ENCODE measurements at regions not wholly inside any gene's neighbourhood (a gene's known extent, or its start where the extent isn't known, plus 50 kb on each side); places are given as distances from the start of the nearest gene placed in this dataset.

- Mint-ChIP-seq H3K27ac (no peak overlapping the region), H3K27me3 (no peaks in the 10 kb centered on the region), H3K4me3 (no peak overlapping the region), H3K9me3 (ENCODE audit: insufficient read depth) (no peaks in the 10 kb centered on the region), H3K4me1 (no peaks in the 10 kb centered on the region)
- no peak overlapping the region for H3K4me2 ChIP-seq (replicated peaks; ENCODE audit: low read depth, low read length, poor library complexity, severe bottlenecking)
- no peaks in the 10 kb centered on the region for H3K36me3 ChIP-seq (replicated peaks in 1 of 2; ENCODE audit: control extremely low read depth in 1 of 2, control insufficient read depth in 1 of 2, extremely low read depth in 1 of 2, insufficient read depth in 2 of 2, low read length in 1 of 2)
- H3K9ac ChIP-seq (ENCODE audit: low read length): no peak overlapping the region
- DNase-seq: no peak
- ChIA-PET POLR2A (no interaction called here), CTCF (no interaction called here)
- H3K27me3 ChIP-seq (replicated peaks in 1 of 4; ENCODE audit: control extremely low read depth in 1 of 4, control insufficient read depth in 3 of 4, insufficient read depth in 4 of 4, low read length in 3 of 4): no peaks in the 10 kb centered on the region
- H3K79me2 ChIP-seq (ENCODE audit: control insufficient read depth, insufficient read depth, low read length): no peaks in the 10 kb centered on the region
- no peaks in the 10 kb centered on the region for H4K20me1 ChIP-seq (ENCODE audit: control insufficient read depth, insufficient read depth, low read length, poor library complexity, severe bottlenecking)
- no peak overlapping the region for H2AFZ ChIP-seq (ENCODE audit: insufficient read depth, low read depth, low read length, poor library complexity, severe bottlenecking)
- H3K27ac ChIP-seq (ENCODE audit: low read length in 2 of 2): no peak overlapping the region
- no peak overlapping the region for H3K4me3 ChIP-seq (ENCODE audit: control extremely low read depth in 1 of 5, extremely low read depth in 1 of 5, insufficient read depth in 1 of 5, low read depth in 2 of 5, low read length in 4 of 5)
- H3K9me3 ChIP-seq (ENCODE audit: control extremely low read depth in 1 of 3, control insufficient read depth in 2 of 3, insufficient read depth in 1 of 3, low read length in 2 of 3): peaks cover 0 to 10% (median 0%) of the 10 kb centered on the region in 3 donors
- no peaks in the 10 kb centered on the region for H3K4me1 ChIP-seq (ENCODE audit: control insufficient read depth in 2 of 2, insufficient read depth in 2 of 2, low read length in 2 of 2)
- intact Hi-C loops (cut with micrococcal nuclease): no loop called here
- 93% methylated on average over 6 of the region's 7 CpGs for WGBS (ENCODE audit: insufficient coverage)
- no peak for TF ChIP-seq EZH2 (IDR thresholded peaks at IDR 0.05; ENCODE audit: borderline replicate concordance, insufficient read depth, low read depth, low read length, poor library complexity, severe bottlenecking)
- TF ChIP-seq CTCF (IDR thresholded peaks at IDR 0.05): no peak
- ATAC-seq (ENCODE audit: low read depth): no peak
Measured at GRCh38 chr22:47551431-47551775, 789.0 kb downstream of the TBC1D22A start.

- intact Hi-C loops (cut with micrococcal nuclease): no loop called here
- ATAC-seq (ENCODE audit: low read depth) (no peak), DNase-seq (no peak)
- no peaks in the 10 kb centered on the region for H3K36me3 ChIP-seq (replicated peaks in 1 of 2; ENCODE audit: control extremely low read depth in 1 of 2, control insufficient read depth in 1 of 2, extremely low read depth in 1 of 2, insufficient read depth in 2 of 2, low read length in 1 of 2)
- no peaks in the 10 kb centered on the region for H4K20me1 ChIP-seq (ENCODE audit: control insufficient read depth, insufficient read depth, low read length, poor library complexity, severe bottlenecking)
- H3K9me3 Mint-ChIP-seq (ENCODE audit: insufficient read depth): no peaks in the 10 kb centered on the region
- H3K4me3 ChIP-seq (ENCODE audit: control extremely low read depth in 1 of 5, extremely low read depth in 1 of 5, insufficient read depth in 1 of 5, low read depth in 2 of 5, low read length in 4 of 5): no peak overlapping the region
- H3K4me1 Mint-ChIP-seq: no peaks in the 10 kb centered on the region
- H3K27me3 ChIP-seq (replicated peaks in 1 of 4; ENCODE audit: control extremely low read depth in 1 of 4, control insufficient read depth in 3 of 4, insufficient read depth in 4 of 4, low read length in 3 of 4): no peaks in the 10 kb centered on the region
- H3K4me3 Mint-ChIP-seq: no peak overlapping the region
- H3K4me1 ChIP-seq (ENCODE audit: control insufficient read depth in 2 of 2, insufficient read depth in 2 of 2, low read length in 2 of 2): no peaks in the 10 kb centered on the region
- ChIA-PET POLR2A (no interaction called here), CTCF (no interaction called here)
- H3K79me2 ChIP-seq (ENCODE audit: control insufficient read depth, insufficient read depth, low read length): no peaks in the 10 kb centered on the region
- no peak overlapping the region for H3K9ac ChIP-seq (ENCODE audit: low read length)
- no peak overlapping the region for H3K4me2 ChIP-seq (replicated peaks; ENCODE audit: low read depth, low read length, poor library complexity, severe bottlenecking)
- no peak overlapping the region for H3K27ac Mint-ChIP-seq
- H2AFZ ChIP-seq (ENCODE audit: insufficient read depth, low read depth, low read length, poor library complexity, severe bottlenecking): no peak overlapping the region
- H3K27ac ChIP-seq (ENCODE audit: low read length in 2 of 2): no peak overlapping the region
- WGBS (ENCODE audit: insufficient coverage): 70% methylated on average over 23 of the region's 23 CpGs
- H3K9me3 ChIP-seq (ENCODE audit: control extremely low read depth in 1 of 3, control insufficient read depth in 2 of 3, insufficient read depth in 1 of 3, low read length in 2 of 3): peaks cover 0 to 16% (median 0%) of the 10 kb centered on the region in 3 donors
- TF ChIP-seq CTCF (IDR thresholded peaks at IDR 0.05) (no peak), EZH2 (IDR thresholded peaks at IDR 0.05; ENCODE audit: borderline replicate concordance, insufficient read depth, low read depth, low read length, poor library complexity, severe bottlenecking) (no peak)
- H3K27me3 Mint-ChIP-seq: no peaks in the 10 kb centered on the region
Measured at GRCh38 chr22:47550524-47551430, 788.3 kb downstream of the TBC1D22A start.
